G401 (cell line): ENCODE measurements at regions not wholly inside any gene's neighbourhood (a gene's known extent, or its start where the extent isn't known, plus 50 kb on each side); places are given as distances from the start of the nearest gene placed in this dataset.

Experiments
- DNase-seq: peaks from one replicate; pipeline ENCODE4 v3.0.0-alpha.2; 2015; ENCODE audit warnings: low spot score
- in situ Hi-C: cut with HindIII; loops from 2 replicates; pipeline ENCODE4 v1.10.0; 2016; ENCODE audit warnings: low sequenced_read_pairs, mixed read lengths

- DNase-seq: peak; percentile 87
- in situ Hi-C loops: no loop called here
Observed at GRCh38 chr6:3990692-3991491, 88.0 kb downstream of the FAM217A start.

GRCh38 chr6:3991941-3992340, 87.0 kb downstream of the FAM217A start:
- in situ Hi-C loops: no loop called here
- no peak for DNase-seq

GRCh38 chr6:3996349-3996748, 82.6 kb downstream of the FAM217A start:
- in situ Hi-C loops: no loop called here

GRCh38 chr6:3997177-3997770, 81.7 kb downstream of the FAM217A start:
- no peak for DNase-seq
- in situ Hi-C loops: no loop called here

More at GRCh38 chr6:3996349-3996748, 82.6 kb downstream of the FAM217A start:
- DNase-seq: no peak

- in situ Hi-C loops: no loop called here
Observed at GRCh38 chr6:3999800-4000661, 78.9 kb downstream of the FAM217A start.

GRCh38 chr6:4004249-4004648, 74.7 kb downstream of the FAM217A start:
- no peak for DNase-seq
- in situ Hi-C loops: no loop called here

More at GRCh38 chr6:3999800-4000661, 78.9 kb downstream of the FAM217A start:
- DNase-seq: no peak

- in situ Hi-C loops: no loop called here
- peak; percentile 59 for DNase-seq
Observed at GRCh38 chr6:4008324-4009047, 70.5 kb downstream of the FAM217A start.

GRCh38 chr6:4009486-4009885, 69.5 kb downstream of the FAM217A start:
- in situ Hi-C loops: no loop called here
- DNase-seq: no peak

- in situ Hi-C loops: no loop called here
Observed at GRCh38 chr6:4010048-4010447, 68.9 kb downstream of the FAM217A start.

GRCh38 chr6:4010689-4011090, 68.2 kb downstream of the FAM217A start:
- in situ Hi-C loops: no loop called here
- DNase-seq: no peak

More at GRCh38 chr6:4010048-4010447, 68.9 kb downstream of the FAM217A start:
- no peak for DNase-seq

GRCh38 chr6:4012826-4013225, 66.1 kb downstream of the FAM217A start:
- in situ Hi-C loops: no loop called here
- no peak for DNase-seq

GRCh38 chr6:4017058-4017739, 61.7 kb downstream of the FAM217A start:
- DNase-seq: no peak
- in situ Hi-C loops: no loop called here

- in situ Hi-C loops: no loop called here
- DNase-seq: no peak
Observed at GRCh38 chr6:4017834-4018170, 61.1 kb downstream of the FAM217A start.

GRCh38 chr6:4018171-4018923, 60.6 kb downstream of the FAM217A start:
- peak; percentile 95 for DNase-seq
- in situ Hi-C loops: no loop called here
